ENCODE measurements at regions not wholly inside any gene's neighbourhood (a gene's known extent, or its start where the extent isn't known, plus 50 kb on each side); places are given as distances from the start of the nearest gene placed in this dataset.
A peak's percentile ranks its signal among the peaks of the same experiment; 100 is the strongest.

- peaks cover 59% of the 10 kb centered on the region for H3K4me1 Mint-ChIP-seq
- POLR2A ChIA-PET, result no interaction called here
- no peak overlapping the region for H3K27ac Mint-ChIP-seq
- CTCF ChIA-PET, result interaction anchor here (0.9 kb wide), 1 partner anchor 20 kb away, joined by 3 read pairs; no protein-coding TSS in a partner anchor
- peaks cover 7% of the 10 kb centered on the region for H3K36me3 Mint-ChIP-seq (ENCODE audit: low read depth)
- DNase-seq, result no peak
- no peaks in the 10 kb centered on the region for H3K27me3 Mint-ChIP-seq
- H3K4me3 Mint-ChIP-seq, result no peak overlapping the region
- H3K9me3 Mint-ChIP-seq, result peaks cover 7% of the 10 kb centered on the region
Observed at GRCh38 chr11:86141727-86142126, 72.8 kb upstream of the PICALM start.

- H3K4me1 Mint-ChIP-seq, result peaks cover 59% of the 10 kb centered on the region
- DNase-seq, result no peak
- POLR2A ChIA-PET, result interaction anchor here (0.6 kb wide), 1 partner anchor 74 kb away, joined by 6 read pairs; no protein-coding TSS in a partner anchor
- CTCF ChIA-PET, result interaction anchor here (0.8 to 1.3 kb wide), 5 partner anchors 11 to 73 kb away, joined by 3 read pairs; no protein-coding TSS in a partner anchor
- H3K4me3 Mint-ChIP-seq, result no peak overlapping the region
- no peaks in the 10 kb centered on the region for H3K27me3 Mint-ChIP-seq
- peaks cover 7% of the 10 kb centered on the region for H3K9me3 Mint-ChIP-seq
- H3K36me3 Mint-ChIP-seq (ENCODE audit: low read depth), result peaks cover 7% of the 10 kb centered on the region
- peak overlapping the region; percentile 84 for H3K27ac Mint-ChIP-seq
Observed at GRCh38 chr11:86140334-86140990, 71.6 kb upstream of the PICALM start.

GRCh38 chr11:86138958-86139357 lies 70.1 kb upstream of the PICALM start:
- H3K27ac Mint-ChIP-seq, result peak overlapping the region; percentile 89
- H3K9me3 Mint-ChIP-seq, result peaks cover 7% of the 10 kb centered on the region
- H3K36me3 Mint-ChIP-seq (ENCODE audit: low read depth), result peaks cover 6% of the 10 kb centered on the region
- ChIA-PET CTCF (interaction anchor here (0.7 to 1.3 kb wide), 3 partner anchors 10 to 285 kb away, joined by 3 to 5 read pairs (median 3); no protein-coding TSS in a partner anchor), POLR2A (no interaction called here)
- H3K4me1 Mint-ChIP-seq, result peaks cover 50% of the 10 kb centered on the region
- peak; percentile 44 for DNase-seq
- no peaks in the 10 kb centered on the region for H3K27me3 Mint-ChIP-seq
- H3K4me3 Mint-ChIP-seq, result peak overlapping the region; percentile 18

DNA sequence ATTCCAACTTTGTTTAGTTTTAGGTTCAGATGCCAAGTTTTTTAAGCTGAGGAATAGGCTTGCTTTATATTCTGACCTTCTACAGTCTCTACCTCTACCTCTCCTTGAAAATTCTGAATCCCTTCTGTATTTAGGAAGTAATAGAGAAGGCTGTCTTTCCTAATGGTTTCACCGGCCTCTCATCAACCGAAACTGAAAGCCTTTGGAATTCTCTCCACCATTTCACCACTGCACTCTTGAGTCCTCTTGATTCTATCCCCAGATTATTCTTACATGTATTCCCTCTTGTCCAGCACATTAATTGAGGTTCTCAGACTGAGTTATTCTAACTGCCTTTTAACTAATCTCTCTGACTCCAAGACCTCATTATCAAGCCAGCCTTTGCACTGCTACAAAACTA lies 67.7 kb upstream of the PICALM start:
- ChIA-PET POLR2A (no interaction called here), CTCF (interaction anchor here (0.5 kb wide), 1 partner anchor 34 kb away, joined by 3 read pairs; no protein-coding TSS in a partner anchor)
- Mint-ChIP-seq H3K9me3 (no peaks in the 10 kb centered on the region), H3K27me3 (no peaks in the 10 kb centered on the region), H3K27ac (no peak overlapping the region), H3K4me1 (peaks cover 26% of the 10 kb centered on the region), H3K36me3 (ENCODE audit: low read depth) (no peaks in the 10 kb centered on the region), H3K4me3 (no peak overlapping the region)
- no peak for DNase-seq

DNA sequence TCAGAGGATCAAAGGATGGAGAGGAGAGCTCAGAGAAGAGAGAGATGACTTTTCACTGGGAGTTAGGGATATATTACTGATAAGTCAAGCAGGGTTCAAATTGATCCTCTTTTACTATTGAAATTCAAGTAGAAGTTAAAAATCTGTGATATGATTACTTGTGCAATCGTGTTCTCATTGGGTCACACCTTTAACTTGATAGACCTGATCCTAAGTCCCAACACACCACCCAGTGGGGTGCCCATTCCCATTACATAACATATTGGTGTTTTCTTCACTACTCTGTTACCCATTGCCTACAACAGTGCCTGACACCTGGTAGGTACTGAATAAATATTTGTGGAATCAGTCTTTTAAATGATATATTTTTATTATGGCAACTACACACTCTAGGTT lies 66.4 kb upstream of the PICALM start:
- Mint-ChIP-seq H3K27me3 (no peaks in the 10 kb centered on the region), H3K9me3 (no peaks in the 10 kb centered on the region), H3K27ac (no peak overlapping the region), H3K4me3 (no peak overlapping the region), H3K36me3 (ENCODE audit: low read depth) (no peaks in the 10 kb centered on the region), H3K4me1 (peaks cover 17% of the 10 kb centered on the region)
- CTCF ChIA-PET, result interaction anchor here (0.6 to 1.0 kb wide), 3 partner anchors 12 to 696 kb away, joined by 3 read pairs; no protein-coding TSS in a partner anchor
- DNase-seq, result no peak
- POLR2A ChIA-PET, result no interaction called here

- Mint-ChIP-seq H3K9me3 (no peaks in the 10 kb centered on the region), H3K27me3 (peaks cover 1% of the 10 kb centered on the region), H3K4me3 (no peak overlapping the region), H3K27ac (no peak overlapping the region), H3K36me3 (ENCODE audit: low read depth) (no peaks in the 10 kb centered on the region), H3K4me1 (peaks cover 14% of the 10 kb centered on the region)
- POLR2A ChIA-PET, result no interaction called here
- CTCF ChIA-PET, result interaction anchor here (0.9 to 1.0 kb wide), 2 partner anchors 12 kb away, joined by 3 read pairs; no protein-coding TSS in a partner anchor
- no peak for DNase-seq
Observed at GRCh38 chr11:86134580-86135318, 65.9 kb upstream of the PICALM start.

DNA sequence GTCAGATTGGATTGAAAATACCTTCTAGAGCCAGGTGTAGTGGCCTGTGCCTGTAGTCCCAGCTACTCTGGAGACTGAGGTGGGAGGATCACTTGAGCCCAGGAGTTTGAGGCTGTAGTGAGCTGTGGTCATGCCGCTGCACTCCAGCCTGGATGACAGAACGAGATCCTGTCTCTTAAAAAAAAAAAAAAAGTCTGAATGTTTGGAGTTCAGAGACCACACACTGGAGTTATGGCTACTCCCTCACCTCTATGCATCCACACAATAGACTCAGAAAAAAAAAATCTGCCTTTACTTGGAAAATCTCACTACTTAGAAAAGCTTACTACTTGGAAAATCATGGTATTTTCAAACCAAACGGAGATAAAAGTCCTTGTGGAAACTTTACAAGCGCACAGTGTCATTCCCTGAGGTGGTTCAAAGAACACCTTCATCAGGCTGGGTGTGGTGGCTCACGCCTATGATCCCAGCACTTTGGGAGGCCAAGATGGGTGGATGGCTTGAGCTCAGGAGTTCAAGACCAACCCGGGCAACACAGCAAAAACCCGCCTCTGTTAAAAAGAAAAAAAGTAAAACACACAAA lies 63.9 kb upstream of the PICALM start:
- H3K4me3 Mint-ChIP-seq, result no peak overlapping the region
- H3K27me3 Mint-ChIP-seq, result peaks cover 3% of the 10 kb centered on the region
- no peaks in the 10 kb centered on the region for H3K9me3 Mint-ChIP-seq
- H3K27ac Mint-ChIP-seq, result no peak overlapping the region
- CTCF ChIA-PET, result interaction anchor here (0.6 to 1.9 kb wide), 7 partner anchors 9 to 206 kb away, joined by 3 to 6 read pairs (median 3); no protein-coding TSS in a partner anchor
- no peaks in the 10 kb centered on the region for H3K4me1 Mint-ChIP-seq
- POLR2A ChIA-PET, result no interaction called here
- H3K36me3 Mint-ChIP-seq (ENCODE audit: low read depth), result no peaks in the 10 kb centered on the region
- no peak for DNase-seq

- no peaks in the 10 kb centered on the region for H3K36me3 Mint-ChIP-seq (ENCODE audit: low read depth)
- peaks cover under 1% of the 10 kb centered on the region for H3K9me3 Mint-ChIP-seq
- no peak overlapping the region for H3K27ac Mint-ChIP-seq
- no peak for DNase-seq
- ChIA-PET CTCF (interaction anchor here (1.0 to 2.0 kb wide), 2 partner anchors 19 to 46 kb away, joined by 3 to 6 read pairs; no protein-coding TSS in a partner anchor), POLR2A (no interaction called here)
- H3K4me3 Mint-ChIP-seq, result no peak overlapping the region
- peaks cover 3% of the 10 kb centered on the region for H3K27me3 Mint-ChIP-seq
- peaks cover 1% of the 10 kb centered on the region for H3K4me1 Mint-ChIP-seq
Observed at GRCh38 chr11:86129740-86130540, 61.1 kb upstream of the PICALM start.

GRCh38 chr11:86128914-86129313 lies 60.0 kb upstream of the PICALM start:
- no peak for DNase-seq
- POLR2A ChIA-PET, result no interaction called here
- Mint-ChIP-seq H3K4me1 (peaks cover 8% of the 10 kb centered on the region), H3K36me3 (ENCODE audit: low read depth) (no peaks in the 10 kb centered on the region), H3K4me3 (no peak overlapping the region), H3K27me3 (peaks cover 3% of the 10 kb centered on the region), H3K9me3 (peaks cover 3% of the 10 kb centered on the region), H3K27ac (no peak overlapping the region)
- CTCF ChIA-PET, result interaction anchor here (1.0 to 2.0 kb wide), 5 partner anchors 9 to 47 kb away, joined by 3 to 6 read pairs (median 3); no protein-coding TSS in a partner anchor

GRCh38 chr11:86126862-86127261 lies 58.0 kb upstream of the PICALM start:
- Mint-ChIP-seq H3K27ac (no peak overlapping the region), H3K9me3 (peaks cover 3% of the 10 kb centered on the region), H3K4me1 (peaks cover 10% of the 10 kb centered on the region), H3K36me3 (ENCODE audit: low read depth) (no peaks in the 10 kb centered on the region), H3K4me3 (no peak overlapping the region), H3K27me3 (peaks cover 3% of the 10 kb centered on the region)
- ChIA-PET CTCF (no interaction called here), POLR2A (interaction anchor here (0.6 kb wide), 1 partner anchor 10 kb away, joined by 3 read pairs; no protein-coding TSS in a partner anchor)
- DNase-seq, result no peak

DNA sequence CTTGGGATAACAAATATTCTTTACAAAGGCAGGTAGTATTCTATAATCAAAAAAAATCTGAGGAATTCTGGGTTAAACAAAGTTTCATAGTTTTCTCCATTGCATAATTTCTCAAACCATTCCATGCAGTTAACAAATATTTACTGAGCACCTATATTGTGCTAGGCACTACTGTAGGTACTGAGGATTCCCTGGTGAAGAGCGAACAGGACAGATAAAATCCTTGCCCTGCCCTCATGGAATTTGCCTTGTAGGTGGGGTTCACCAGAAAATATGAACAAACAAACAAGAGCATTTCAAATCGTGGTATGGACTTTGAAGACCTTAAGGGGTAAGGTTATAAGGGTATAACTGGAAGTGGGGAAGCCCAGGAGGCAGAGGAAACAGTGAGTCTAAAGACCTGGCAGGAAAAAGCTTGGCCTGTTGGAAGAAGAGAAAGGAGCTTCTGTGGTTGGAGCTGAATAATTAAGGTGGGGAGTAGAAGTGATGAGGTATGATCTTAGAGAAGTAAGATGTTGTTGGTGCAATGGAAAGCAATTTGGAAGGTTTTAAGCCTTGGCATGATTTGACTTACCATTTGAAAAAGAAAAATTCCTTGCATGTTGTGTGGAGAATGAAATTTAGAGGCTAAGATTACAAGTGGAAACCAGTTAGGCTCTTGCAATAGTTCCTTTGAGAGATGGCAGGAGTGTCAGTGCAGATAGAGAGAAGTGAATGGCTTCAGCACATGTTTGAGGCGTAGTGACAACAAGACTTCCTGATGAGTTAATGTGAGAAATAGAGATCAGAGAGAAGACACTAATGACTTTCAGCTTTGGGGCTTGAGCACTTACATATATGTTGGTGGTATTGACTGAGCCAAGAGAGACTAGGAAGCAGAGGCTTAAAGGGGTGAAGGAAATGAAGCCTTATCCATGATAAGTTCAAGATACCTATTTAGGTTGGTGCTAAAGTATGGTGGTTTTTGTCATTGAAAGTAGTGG lies 55.7 kb upstream of the PICALM start:
- Mint-ChIP-seq H3K4me1 (peaks cover 10% of the 10 kb centered on the region), H3K27ac (no peak overlapping the region), H3K27me3 (peaks cover 3% of the 10 kb centered on the region), H3K36me3 (ENCODE audit: low read depth) (no peaks in the 10 kb centered on the region), H3K4me3 (no peak overlapping the region), H3K9me3 (peaks cover 6% of the 10 kb centered on the region)
- ChIA-PET POLR2A (interaction anchor here (0.6 kb wide), 1 partner anchor 9 kb away, joined by 3 read pairs; no protein-coding TSS in a partner anchor), CTCF (interaction anchor here (0.8 to 2.2 kb wide), 3 partner anchors 8 to 95 kb away, joined by 3 to 6 read pairs (median 4); no protein-coding TSS in a partner anchor)
- DNase-seq, result no peak
